ENCODE measurements at regions not wholly inside any gene's neighbourhood (a gene's known extent, or its start where the extent isn't known, plus 50 kb on each side); places are given as distances from the start of the nearest gene placed in this dataset.

DNA sequence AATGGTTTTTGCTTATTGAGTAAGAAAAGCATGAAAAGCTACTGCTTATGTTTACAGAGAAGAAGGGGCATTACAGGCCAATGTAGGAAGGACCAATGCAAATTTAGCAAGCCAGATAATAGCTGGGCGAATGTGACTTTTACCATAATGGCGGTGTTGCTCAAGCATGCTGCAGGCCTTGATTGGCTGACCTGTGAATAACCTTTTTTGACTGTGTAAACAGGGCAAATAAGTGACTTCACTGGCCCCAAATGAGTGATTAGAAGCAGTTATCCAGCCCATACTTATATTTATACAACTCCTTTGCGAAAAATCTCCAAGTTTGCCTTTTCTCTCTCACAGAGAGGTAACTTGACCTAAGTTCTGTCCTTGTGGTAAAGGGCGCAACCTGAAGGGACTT is 146.9 kb downstream of the SP3 start:
- TF ChIP-seq, protein P1, sequence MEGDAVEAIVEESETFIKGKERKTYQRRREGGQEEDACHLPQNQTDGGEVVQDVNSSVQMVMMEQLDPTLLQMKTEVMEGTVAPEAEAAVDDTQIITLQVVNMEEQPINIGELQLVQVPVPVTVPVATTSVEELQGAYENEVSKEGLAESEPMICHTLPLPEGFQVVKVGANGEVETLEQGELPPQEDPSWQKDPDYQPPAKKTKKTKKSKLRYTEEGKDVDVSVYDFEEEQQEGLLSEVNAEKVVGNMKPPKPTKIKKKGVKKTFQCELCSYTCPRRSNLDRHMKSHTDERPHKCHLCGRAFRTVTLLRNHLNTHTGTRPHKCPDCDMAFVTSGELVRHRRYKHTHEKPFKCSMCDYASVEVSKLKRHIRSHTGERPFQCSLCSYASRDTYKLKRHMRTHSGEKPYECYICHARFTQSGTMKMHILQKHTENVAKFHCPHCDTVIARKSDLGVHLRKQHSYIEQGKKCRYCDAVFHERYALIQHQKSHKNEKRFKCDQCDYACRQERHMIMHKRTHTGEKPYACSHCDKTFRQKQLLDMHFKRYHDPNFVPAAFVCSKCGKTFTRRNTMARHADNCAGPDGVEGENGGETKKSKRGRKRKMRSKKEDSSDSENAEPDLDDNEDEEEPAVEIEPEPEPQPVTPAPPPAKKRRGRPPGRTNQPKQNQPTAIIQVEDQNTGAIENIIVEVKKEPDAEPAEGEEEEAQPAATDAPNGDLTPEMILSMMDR (IDR thresholded peaks at IDR 0.05; ENCODE audit: insufficient read depth, low read depth, low read length, missing control alignments), result no peak
- H3K4me3 ChIP-seq (ENCODE audit: low read length), result no peak overlapping the region
- DNase-seq (ENCODE audit: low read depth), result no peak

DNA sequence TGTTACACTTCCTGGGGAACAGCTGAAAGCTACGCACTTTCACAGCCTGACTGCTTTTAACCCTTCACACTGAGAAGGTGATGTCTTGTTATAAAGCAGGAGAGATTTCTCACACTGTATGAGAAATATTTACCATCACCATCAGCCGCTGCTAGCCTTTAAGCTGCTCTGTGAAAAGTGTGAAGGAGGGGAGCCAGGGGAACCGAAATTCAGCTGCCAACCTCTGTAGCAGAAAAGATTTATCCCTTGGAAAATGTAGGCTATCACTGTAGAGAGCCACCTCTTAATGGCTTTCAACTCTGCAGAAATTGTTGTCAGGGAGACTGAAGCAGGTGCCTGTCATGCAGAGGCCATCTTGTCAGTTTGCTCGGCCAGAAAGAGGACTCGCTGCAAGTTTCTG is 145.3 kb downstream of the SP3 start:
- TF ChIP-seq, protein P1 (IDR thresholded peaks at IDR 0.05; ENCODE audit: insufficient read depth, low read depth, low read length, missing control alignments), result no peak
- DNase-seq (ENCODE audit: low read depth), result no peak

DNA sequence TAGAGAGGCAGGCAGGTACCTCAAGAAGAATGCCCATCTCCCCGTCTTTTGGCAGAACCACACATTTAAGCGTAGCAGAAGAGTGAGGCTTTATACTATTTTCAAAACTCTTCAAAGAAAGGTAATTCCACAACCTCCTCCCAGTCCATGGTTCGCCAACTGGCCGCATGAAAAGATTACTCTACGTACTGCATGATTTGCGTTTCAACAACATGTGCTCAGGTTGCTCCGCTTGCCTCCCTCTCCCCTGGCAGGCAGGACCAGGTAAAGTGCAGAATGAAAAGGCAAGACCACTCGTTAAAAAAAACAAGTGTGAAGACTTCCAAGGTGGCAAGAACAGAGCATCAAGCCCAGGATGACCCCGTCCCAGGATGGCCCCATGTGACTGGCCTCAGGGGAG is 143.7 kb downstream of the SP3 start:
- no peak for DNase-seq (ENCODE audit: low read depth)
- TF ChIP-seq, protein P1 (IDR thresholded peaks at IDR 0.05; ENCODE audit: insufficient read depth, low read depth, low read length, missing control alignments), result no peak
- no peak overlapping the region for H3K4me3 ChIP-seq (ENCODE audit: low read length)

More for the DNA sequence above, 145.3 kb downstream of the SP3 start:
- no peak overlapping the region for H3K4me3 ChIP-seq (ENCODE audit: low read length)

DNA sequence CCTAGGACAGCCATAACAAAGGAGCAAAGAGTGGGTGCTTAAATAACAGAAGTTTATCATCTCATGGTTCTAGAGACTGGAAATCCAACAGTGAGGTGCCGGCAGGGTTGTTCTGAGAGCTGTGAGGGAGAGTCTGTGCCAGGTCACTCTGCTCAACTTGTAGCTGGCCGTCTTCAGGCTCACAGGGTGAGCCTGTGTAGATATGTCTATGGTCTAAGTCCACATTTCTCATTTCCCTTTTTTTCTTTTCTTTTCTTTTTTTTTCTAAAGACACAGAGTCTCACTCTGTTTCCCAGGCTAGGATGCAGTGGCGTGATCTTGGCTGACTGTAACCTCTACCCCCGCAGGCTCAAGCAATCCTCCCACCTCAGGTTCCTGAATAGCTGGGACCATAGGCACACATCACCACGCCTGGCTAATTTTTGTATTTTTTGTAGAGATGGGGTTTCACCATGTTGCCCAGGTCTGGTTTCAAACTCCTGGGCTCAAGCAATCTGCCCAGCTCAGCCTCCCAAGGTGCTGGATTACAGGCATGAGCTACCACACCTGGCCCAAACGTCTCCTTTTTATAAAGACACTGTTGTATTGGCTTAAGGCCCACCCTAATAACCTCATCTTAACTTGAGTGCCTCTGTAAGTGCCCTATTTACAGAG is 142.2 kb downstream of the SP3 start:
- TF ChIP-seq, protein P1 (IDR thresholded peaks at IDR 0.05; ENCODE audit: insufficient read depth, low read depth, low read length, missing control alignments), result no peak
- H3K4me3 ChIP-seq (ENCODE audit: low read length), result no peak overlapping the region
- no peak for DNase-seq (ENCODE audit: low read depth)

- TF ChIP-seq, protein P1 (IDR thresholded peaks at IDR 0.05; ENCODE audit: insufficient read depth, low read depth, low read length, missing control alignments), result no peak
- no peak overlapping the region for H3K4me3 ChIP-seq (ENCODE audit: low read length)
- no peak for DNase-seq (ENCODE audit: low read depth)
Measured at GRCh38 chr2:173823543-173823939, 141.6 kb downstream of the SP3 start.

DNA sequence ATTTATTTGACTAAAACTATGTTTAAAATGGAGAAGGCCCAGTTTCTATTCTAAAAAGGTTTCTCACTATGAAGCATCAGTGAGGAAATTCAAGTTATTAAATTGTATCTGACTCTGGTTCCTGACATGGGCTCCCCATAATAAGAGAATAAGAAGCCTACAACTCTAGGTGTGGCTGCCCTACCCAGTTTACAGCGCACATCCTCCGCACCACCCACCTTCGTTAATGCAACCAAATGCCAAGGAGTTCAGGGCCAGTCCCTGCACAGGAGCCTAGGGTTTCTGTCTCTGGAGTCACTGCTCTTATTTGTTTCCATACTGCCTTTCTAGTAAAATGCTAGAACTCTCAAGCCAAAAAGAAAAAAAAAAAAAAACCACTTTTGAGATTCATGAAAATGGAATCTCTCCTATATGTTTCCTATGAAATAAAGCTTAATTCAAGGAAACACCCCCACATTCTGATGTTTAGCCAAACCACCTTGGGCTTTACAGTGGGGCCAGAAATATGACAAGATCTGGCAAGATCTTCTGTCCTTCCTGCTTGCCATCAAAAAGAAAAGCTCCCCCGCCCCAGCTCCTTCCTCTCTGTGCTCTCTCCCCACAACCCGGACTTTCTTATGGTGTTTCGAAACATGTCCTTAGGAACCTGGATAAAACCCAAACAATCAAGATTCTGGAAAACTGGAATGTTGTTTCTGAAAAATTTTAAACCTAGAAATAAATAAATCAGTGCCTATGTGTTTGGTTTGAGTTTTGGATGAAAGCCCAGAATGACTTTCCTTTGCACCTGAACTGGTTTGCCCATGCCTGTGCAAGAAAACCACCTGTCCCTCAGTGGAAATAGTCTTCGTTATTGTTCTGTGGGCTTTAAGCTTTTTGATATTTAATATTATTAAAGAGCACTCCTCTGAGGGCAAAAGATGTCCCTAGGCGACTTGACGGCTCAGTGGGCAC is 136.7 kb downstream of the SP3 start:
- TF ChIP-seq, protein P1 (IDR thresholded peaks at IDR 0.05; ENCODE audit: insufficient read depth, low read depth, low read length, missing control alignments), result no peak
- DNase-seq (ENCODE audit: low read depth), result peak; percentile 24

More for the DNA sequence above, 136.7 kb downstream of the SP3 start:
- no peak overlapping the region for H3K4me3 ChIP-seq (ENCODE audit: low read length)

Measured in epithelial cell of esophagus (primary cell).